ENCODE measurements at regions not wholly inside any gene's neighbourhood (a gene's known extent, or its start where the extent isn't known, plus 50 kb on each side); places are given as distances from the start of the nearest gene placed in this dataset.

DNA sequence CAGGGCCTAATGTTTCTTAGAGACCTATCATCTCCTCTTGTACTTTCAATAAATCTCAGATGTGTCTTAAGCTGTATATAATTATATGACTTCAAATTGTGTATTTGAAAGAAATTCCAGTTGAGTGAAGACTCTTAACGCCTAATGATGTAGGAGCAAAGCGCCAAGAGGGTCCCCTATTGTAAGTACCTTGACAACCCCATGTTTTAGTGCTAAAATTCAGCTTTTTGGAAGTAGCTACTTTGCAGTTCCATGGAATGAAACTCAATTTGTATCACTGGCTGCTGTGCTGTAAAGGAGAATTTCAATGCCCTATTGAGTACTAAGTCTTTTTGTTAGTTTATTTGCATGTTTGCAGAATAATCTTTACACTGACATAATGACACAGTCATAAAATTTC is 1826.6 kb upstream of the AGA start:
- DNase-seq: no peak
- intact Hi-C loops (cut with DNase I; ENCODE audit: low total_unique reads): no loop called here
- Histone ChIP-seq H3K27me3 (no peaks in the 10 kb centered on the region), H3K36me3 (ENCODE audit: low read depth, missing control alignments) (no peaks in the 10 kb centered on the region), H3K9me3 (no peaks in the 10 kb centered on the region), H3K4me3 (no peak overlapping the region), H3K27ac (no peak overlapping the region), H3K4me1 (no peaks in the 10 kb centered on the region)
- TF ChIP-seq, protein P1, sequence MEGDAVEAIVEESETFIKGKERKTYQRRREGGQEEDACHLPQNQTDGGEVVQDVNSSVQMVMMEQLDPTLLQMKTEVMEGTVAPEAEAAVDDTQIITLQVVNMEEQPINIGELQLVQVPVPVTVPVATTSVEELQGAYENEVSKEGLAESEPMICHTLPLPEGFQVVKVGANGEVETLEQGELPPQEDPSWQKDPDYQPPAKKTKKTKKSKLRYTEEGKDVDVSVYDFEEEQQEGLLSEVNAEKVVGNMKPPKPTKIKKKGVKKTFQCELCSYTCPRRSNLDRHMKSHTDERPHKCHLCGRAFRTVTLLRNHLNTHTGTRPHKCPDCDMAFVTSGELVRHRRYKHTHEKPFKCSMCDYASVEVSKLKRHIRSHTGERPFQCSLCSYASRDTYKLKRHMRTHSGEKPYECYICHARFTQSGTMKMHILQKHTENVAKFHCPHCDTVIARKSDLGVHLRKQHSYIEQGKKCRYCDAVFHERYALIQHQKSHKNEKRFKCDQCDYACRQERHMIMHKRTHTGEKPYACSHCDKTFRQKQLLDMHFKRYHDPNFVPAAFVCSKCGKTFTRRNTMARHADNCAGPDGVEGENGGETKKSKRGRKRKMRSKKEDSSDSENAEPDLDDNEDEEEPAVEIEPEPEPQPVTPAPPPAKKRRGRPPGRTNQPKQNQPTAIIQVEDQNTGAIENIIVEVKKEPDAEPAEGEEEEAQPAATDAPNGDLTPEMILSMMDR (IDR thresholded peaks at IDR 0.05): no peak
- TF ChIP-seq POLR2A (IDR thresholded peaks at IDR 0.05): no peak
- 84 to 94% methylated on average over 2 of the region's 2 CpGs for WGBS, 2 donors

DNA sequence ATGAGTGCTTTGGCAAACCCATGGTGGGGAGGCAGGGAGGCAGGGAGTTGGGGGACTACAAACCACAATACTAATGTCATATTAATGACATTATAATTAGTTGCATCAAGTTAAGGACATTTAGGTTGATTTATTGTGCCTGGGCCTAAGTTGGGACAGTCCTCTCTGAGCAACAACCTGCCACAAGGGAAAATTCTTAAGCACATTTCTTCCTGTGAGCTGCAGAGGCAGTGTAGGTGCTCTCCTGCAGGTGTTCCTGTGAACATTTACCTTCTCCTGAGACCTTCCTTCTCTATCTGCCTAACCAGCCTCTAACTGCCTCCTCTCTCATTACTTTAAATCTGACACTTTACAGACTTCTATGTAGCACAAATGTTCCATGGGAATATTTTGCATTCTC is 1830.0 kb upstream of the AGA start:
- DNase-seq: no peak
- no peaks in the 10 kb centered on the region for H3K36me3 ChIP-seq (ENCODE audit: low read depth, missing control alignments)
- H3K9me3 ChIP-seq: no peaks in the 10 kb centered on the region
- H3K27ac ChIP-seq: no peak overlapping the region
- no peaks in the 10 kb centered on the region for H3K27me3 ChIP-seq
- no peaks in the 10 kb centered on the region for H3K4me1 ChIP-seq
- no peak overlapping the region for H3K4me3 ChIP-seq
- intact Hi-C loops (cut with DNase I; ENCODE audit: low total_unique reads): no loop called here
- TF ChIP-seq, protein P1 (IDR thresholded peaks at IDR 0.05): no peak
- no peak for TF ChIP-seq POLR2A (IDR thresholded peaks at IDR 0.05)

DNA sequence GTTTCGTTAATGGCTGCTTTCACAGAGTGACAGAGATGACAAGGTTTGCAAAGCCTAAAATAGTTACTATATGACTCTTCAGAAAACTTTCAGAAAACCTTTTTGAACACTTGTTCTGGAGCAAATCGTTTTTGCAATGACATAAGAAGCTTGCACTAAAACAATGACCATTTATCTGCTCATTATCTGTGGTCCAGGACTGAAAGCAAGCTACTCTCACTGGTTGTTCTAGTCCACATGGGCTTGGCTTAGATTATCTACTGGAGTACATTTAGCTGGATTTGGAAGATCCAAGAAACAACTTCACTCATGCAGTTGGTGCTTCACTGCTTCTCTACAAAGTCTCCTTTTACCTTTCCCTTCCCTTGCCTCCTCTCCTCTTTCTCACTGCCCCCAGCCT is 1836.4 kb upstream of the AGA start:
- H3K4me3 ChIP-seq: no peak overlapping the region
- 67 to 70% methylated on average over 2 of the region's 2 CpGs for WGBS, 2 donors
- H3K36me3 ChIP-seq (ENCODE audit: low read depth, missing control alignments): no peaks in the 10 kb centered on the region
- H3K27me3 ChIP-seq: no peaks in the 10 kb centered on the region
- TF ChIP-seq, protein P1 (IDR thresholded peaks at IDR 0.05): no peak
- TF ChIP-seq POLR2A (IDR thresholded peaks at IDR 0.05): no peak
- H3K9me3 ChIP-seq: no peaks in the 10 kb centered on the region
- DNase-seq: no peak
- intact Hi-C loops (cut with DNase I; ENCODE audit: low total_unique reads): no loop called here
- H3K27ac ChIP-seq: no peak overlapping the region
- H3K4me1 ChIP-seq: no peaks in the 10 kb centered on the region

DNA sequence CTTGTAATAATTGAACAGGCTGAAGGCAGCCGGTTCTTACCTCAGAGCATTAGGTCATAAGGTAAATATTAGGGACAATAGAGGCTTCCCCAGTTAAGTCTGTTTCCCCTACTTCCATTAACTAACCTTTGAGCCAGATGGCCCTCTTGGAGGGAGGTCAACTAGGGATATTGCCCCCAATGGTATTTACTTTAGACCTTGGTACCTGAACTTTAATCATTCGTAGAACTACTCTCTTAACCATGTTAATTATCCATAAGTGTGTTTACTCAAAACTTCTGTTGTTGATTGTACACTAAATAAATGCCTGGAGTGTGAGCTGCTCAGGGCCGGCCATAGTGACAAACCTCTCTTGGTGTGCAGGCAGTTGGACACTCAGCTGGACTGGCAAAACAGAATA is 1843.5 kb upstream of the AGA start:
- no peak for DNase-seq
- WGBS, 2 donors: 93 to 96% methylated on average over 3 of the region's 3 CpGs
- Histone ChIP-seq H3K36me3 (ENCODE audit: low read depth, missing control alignments) (no peaks in the 10 kb centered on the region), H3K27me3 (no peaks in the 10 kb centered on the region), H3K4me3 (no peak overlapping the region), H3K9me3 (no peaks in the 10 kb centered on the region), H3K4me1 (no peaks in the 10 kb centered on the region), H3K27ac (no peak overlapping the region)
- TF ChIP-seq POLR2A (IDR thresholded peaks at IDR 0.05): no peak
- TF ChIP-seq, protein P1 (IDR thresholded peaks at IDR 0.05): no peak
- intact Hi-C loops (cut with DNase I; ENCODE audit: low total_unique reads): no loop called here

DNA sequence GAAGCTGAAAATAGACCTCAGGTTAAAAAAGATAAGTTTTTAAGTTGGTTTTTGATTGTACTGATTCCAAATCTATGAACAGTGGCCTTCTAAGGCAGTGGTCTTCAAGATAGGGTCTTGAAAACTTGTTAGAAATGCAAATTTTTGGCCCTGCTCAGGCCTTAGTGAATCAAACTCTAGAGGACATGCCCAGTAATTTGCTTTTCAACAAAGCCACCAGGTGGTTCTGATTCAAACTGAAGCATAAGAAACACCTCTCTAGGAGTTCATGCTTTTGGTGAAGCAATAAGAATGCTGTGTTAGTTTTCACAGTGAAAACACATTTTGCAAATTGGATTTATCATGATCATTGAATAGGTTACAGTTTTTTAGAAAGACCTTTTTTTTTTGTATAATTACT is 1849.4 kb upstream of the AGA start:
- no peak overlapping the region for H3K27ac ChIP-seq
- H3K4me3 ChIP-seq: no peak overlapping the region
- TF ChIP-seq, protein P1 (IDR thresholded peaks at IDR 0.05): no peak
- no peak for TF ChIP-seq POLR2A (IDR thresholded peaks at IDR 0.05)
- H3K36me3 ChIP-seq (ENCODE audit: low read depth, missing control alignments): no peaks in the 10 kb centered on the region
- H3K27me3 ChIP-seq: no peaks in the 10 kb centered on the region
- no peak for DNase-seq
- intact Hi-C loops (cut with DNase I; ENCODE audit: low total_unique reads): no loop called here
- no peaks in the 10 kb centered on the region for H3K4me1 ChIP-seq
- H3K9me3 ChIP-seq: no peaks in the 10 kb centered on the region
